AG04449 (cell line): ENCODE measurements at regions not wholly inside any gene's neighbourhood (a gene's known extent, or its start where the extent isn't known, plus 50 kb on each side); places are given as distances from the start of the nearest gene placed in this dataset.

ENCODE experiments used
- CTCF ChIA-PET: fragments of 350-600 bp; formaldehyde crosslinking; extraction: SDS; loops from one replicate; lab custom pipeline; 2021; ENCODE audit warnings: antibody characterized with exemption; lab: Yijun Ruan, JAX
- POLR2A ChIA-PET: fragments of 400-600, 350-600 bp; formaldehyde crosslinking; extraction: SDS; loops from one replicate; lab custom pipeline; 2020; ENCODE audit warnings: antibody characterized with exemption, inconsistent platforms; lab: Yijun Ruan, JAX
- DNase-seq: peaks from one replicate; pipeline ENCODE4 v3.0.0-alpha.2; 2010; ENCODE audit warnings: low read depth, low spot score
- H3K4me3 ChIP-seq: 2 replicates; pipeline ENCODE4 v1.5.1; 2011; ENCODE audit warnings: low read depth, mild to moderate bottlenecking, control low read depth, low read length
- TF ChIP-seq, protein P1 (sequence below): IDR thresholded peaks from one replicate; pipeline ENCODE4 v1.5.1; 2011; ENCODE audit warnings: mild to moderate bottlenecking, moderate library complexity, low read length, control low read depth, inconsistent platforms; ENCODE audit not compliant: insufficient read depth; ENCODE audit errors: missing control alignments

DNA sequence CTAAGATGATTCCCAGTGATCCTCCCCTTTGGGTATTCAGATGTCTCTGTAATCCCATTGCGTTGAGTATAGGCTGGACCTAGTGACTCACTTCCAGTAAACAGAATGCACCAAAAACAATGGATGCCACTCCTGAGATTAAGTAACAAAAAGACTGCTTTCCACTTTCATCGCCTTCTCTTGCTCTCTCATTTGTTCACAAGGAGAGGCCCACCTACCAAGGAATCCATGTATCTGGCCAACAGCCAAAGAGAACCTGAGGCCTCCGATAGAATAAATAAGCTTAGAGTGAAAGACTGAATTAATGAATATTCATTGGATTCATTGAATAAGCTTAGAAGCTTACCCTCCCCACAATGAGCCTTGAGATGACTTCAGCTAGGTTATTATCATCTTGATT is 454.6 kb downstream of the KCNA4 start:
- POLR2A ChIA-PET = no interaction called here
- CTCF ChIA-PET = no interaction called here
- no peak for DNase-seq
- H3K4me3 ChIP-seq = no peak overlapping the region
- TF ChIP-seq, protein P1, sequence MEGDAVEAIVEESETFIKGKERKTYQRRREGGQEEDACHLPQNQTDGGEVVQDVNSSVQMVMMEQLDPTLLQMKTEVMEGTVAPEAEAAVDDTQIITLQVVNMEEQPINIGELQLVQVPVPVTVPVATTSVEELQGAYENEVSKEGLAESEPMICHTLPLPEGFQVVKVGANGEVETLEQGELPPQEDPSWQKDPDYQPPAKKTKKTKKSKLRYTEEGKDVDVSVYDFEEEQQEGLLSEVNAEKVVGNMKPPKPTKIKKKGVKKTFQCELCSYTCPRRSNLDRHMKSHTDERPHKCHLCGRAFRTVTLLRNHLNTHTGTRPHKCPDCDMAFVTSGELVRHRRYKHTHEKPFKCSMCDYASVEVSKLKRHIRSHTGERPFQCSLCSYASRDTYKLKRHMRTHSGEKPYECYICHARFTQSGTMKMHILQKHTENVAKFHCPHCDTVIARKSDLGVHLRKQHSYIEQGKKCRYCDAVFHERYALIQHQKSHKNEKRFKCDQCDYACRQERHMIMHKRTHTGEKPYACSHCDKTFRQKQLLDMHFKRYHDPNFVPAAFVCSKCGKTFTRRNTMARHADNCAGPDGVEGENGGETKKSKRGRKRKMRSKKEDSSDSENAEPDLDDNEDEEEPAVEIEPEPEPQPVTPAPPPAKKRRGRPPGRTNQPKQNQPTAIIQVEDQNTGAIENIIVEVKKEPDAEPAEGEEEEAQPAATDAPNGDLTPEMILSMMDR = no peak

DNA sequence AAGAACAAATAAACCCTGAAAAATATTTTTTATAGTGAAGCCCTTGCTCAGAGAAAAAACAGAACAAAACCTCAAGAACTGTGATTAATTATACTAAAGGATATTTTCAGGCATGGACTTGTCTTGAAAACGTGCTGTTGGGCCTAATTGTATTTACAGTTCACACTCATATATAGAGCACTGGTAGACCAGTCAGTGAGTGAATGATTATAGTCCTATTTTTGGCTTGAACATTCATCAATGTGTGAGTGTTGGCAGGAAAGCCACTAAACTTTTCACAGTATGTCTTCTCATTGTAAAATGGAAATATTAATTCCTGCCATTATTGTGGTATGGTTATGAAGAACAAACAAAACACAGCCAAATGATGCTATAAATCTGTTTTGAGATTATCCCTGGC is 462.8 kb downstream of the KCNA4 start:
- H3K4me3 ChIP-seq = no peak overlapping the region
- no peak for DNase-seq
- ChIA-PET POLR2A (no interaction called here), CTCF (no interaction called here)
- TF ChIP-seq, protein P1 = no peak

DNA sequence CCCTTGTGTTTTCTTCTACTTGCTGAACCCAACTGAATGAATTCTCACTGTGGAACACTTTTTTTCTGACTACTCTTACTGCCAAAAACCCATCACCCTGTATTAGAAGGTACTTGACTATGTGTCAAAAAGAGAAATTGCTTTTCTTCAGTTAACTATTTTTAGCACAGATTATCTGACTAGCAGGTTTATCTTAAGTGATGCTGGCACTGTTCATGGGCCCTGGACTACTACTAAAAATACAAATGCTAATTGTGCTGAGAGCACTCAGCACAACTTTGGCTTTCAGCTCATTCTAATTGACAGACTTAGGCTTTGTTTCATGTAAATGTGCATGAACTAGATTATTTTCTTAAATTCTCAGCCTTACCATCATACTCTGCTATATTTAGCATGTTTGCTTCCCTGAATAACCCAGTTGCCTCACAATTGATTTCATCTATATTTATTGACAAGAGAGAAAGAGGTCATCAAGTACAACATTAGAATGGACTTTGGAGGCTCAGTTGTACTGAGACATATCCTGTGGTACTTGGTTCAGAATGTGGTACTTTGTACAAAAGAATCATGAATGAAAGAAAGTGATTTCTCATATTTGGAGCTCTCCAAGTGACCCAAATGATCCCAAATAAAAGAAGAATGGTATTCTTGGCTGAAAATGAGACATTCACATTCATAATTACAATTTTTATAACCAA is 478.3 kb downstream of the KCNA4 start:
- TF ChIP-seq, protein P1 = no peak
- ChIA-PET POLR2A (no interaction called here), CTCF (no interaction called here)
- no peak overlapping the region for H3K4me3 ChIP-seq
- no peak for DNase-seq

DNA sequence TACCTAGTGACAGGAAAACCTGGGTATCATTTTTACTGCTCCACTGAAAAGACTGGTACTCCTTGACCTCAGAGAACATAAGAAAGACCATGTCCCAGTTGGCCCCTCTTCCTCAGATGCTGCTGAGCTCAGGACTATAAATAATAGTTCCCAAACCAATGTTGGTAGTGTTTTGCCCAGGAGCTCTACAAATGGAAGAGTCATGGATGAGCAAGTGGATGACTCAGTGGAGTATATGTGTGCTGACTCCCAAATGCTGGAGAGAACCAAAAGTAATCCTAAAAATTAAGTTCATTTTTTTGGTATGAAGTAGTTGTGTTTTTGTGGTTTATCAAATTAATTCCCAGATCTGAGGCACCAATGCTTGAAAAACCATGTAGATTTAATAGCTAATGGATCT is 482.0 kb downstream of the KCNA4 start:
- no peak for DNase-seq
- POLR2A ChIA-PET = no interaction called here
- TF ChIP-seq, protein P1 = no peak
- no peak overlapping the region for H3K4me3 ChIP-seq
- CTCF ChIA-PET = no interaction called here

DNA sequence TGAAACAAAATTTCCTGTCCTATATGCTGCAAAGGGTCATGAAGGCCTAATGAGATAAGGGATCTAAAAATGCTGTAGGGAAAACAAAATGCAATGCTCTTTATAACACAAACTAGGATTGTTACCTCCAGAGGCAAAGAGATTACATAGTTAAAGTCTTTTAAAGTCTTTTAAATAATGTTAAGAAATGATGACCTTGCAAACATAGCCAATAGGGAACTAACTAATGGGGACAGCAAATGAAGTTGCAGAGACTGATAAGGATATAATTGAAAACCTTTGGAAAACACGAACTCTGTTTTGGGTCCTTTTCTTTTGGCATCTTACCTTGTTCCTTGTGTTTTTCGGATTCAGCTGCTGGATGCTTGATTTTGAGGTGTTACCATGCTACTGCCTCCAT is 485.9 kb downstream of the KCNA4 start:
- ChIA-PET POLR2A (no interaction called here), CTCF (interaction anchor here (0.7 kb wide), 1 partner anchor 11 kb away, joined by 3 read pairs; no protein-coding TSS in a partner anchor)
- TF ChIP-seq, protein P1 = no peak
- DNase-seq = no peak
- no peak overlapping the region for H3K4me3 ChIP-seq

DNA sequence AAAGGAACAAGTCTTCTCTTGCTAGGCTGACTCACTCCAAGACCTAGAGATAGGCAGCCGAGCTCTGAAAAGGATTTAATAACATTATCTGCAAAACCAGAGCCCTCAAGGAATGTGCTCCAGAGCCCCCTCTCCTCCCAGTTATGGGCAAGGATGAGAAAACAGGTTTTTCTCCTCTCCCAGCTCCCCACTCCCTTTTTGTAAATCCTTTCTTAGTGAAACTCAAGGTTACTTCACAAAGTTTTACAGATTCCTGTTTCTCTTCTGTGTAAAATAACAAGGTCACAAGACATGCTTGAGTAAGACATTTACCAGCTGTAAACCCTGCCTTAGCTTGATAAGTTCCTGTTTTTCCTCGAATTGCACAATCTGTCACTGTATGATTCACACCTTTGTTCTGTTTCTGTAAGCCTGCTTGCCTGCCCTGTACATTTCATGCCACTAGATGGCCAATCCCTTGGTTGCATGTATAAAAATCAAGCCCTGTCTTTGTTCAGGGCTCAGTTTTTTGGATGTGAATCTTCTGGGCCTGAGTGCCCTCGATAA is 489.4 kb downstream of the KCNA4 start:
- CTCF ChIA-PET = no interaction called here
- H3K4me3 ChIP-seq = no peak overlapping the region
- POLR2A ChIA-PET = no interaction called here
- DNase-seq = peak; percentile 21
- TF ChIP-seq, protein P1 = peak; percentile 34
